HG02870 (cell line): ENCODE measurements at regions not wholly inside any gene's neighbourhood (a gene's known extent, or its start where the extent isn't known, plus 50 kb on each side); places are given as distances from the start of the nearest gene placed in this dataset.
"Not testable (repeated sequence)": the region's sequence is repeated elsewhere in the genome, so short reads cannot be mapped to it uniquely, and the experiment has no call there.

Experiments
- ATAC-seq: cut with Tn5 transposase; IDR thresholded peaks from one replicate; pipeline ENCODE4 v1.9.1; 2021; ENCODE audit warnings: mild to moderate bottlenecking, moderate library complexity; ENCODE audit not compliant: unreplicated experiment

- ATAC-seq = no peak
Observed at GRCh38 chr3:16768014-16768413, 116.7 kb upstream of the PLCL2 start.

GRCh38 chr3:16768956-16769355 is 115.8 kb upstream of the PLCL2 start:
- no peak for ATAC-seq

- no peak for ATAC-seq
Observed at GRCh38 chr3:16769525-16769924, 115.2 kb upstream of the PLCL2 start.

- ATAC-seq = no peak
Observed at GRCh38 chr3:16770021-16770420, 114.7 kb upstream of the PLCL2 start.

GRCh38 chr3:16770792-16771191 is 114.0 kb upstream of the PLCL2 start:
- no peak for ATAC-seq

GRCh38 chr3:16773594-16773993 is 111.2 kb upstream of the PLCL2 start:
- not testable (repeated sequence) for ATAC-seq

GRCh38 chr3:16774536-16774935 is 110.2 kb upstream of the PLCL2 start:
- not testable (repeated sequence) for ATAC-seq

DNA sequence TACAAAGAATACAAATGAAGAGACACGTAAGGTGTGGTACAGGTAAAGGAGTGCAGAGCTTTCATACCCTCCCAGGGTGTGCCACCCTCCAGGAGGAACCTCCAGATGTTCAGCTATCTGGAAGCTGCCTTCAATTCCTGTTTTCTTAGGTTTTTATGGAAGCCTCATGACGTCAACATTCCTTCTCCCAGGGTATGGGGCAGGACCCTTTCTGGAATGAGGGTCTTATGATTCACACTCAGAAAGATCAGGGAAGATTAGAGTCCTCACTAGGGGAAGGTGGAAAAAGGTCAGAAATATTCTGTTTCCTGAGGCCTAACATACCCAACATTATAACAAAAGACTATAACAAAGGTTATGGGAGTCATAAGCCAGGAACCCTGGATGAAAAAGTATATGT is 99.8 kb upstream of the PLCL2 start:
- no peak for ATAC-seq

DNA sequence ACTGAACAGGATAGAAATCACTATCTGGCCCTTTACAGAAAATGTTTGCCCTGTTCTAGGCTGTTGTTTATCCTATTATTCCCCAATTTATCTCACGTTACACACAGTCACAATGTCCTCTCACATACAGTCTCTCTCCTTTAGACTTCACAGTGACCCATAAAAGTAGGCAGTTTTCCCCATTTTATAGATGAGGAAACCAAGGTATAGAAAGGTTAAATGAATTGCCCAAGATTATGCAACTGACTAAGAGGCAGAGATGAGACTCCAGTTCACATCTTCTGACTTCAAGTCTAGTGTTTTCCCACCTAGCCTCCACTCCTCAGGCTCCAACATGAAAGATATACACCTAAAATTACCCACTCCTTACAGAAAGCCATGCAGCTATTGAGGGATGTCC is 99.3 kb upstream of the PLCL2 start:
- no peak for ATAC-seq

GRCh38 chr3:16788440-16789056 is 96.2 kb upstream of the PLCL2 start:
- no peak for ATAC-seq

DNA sequence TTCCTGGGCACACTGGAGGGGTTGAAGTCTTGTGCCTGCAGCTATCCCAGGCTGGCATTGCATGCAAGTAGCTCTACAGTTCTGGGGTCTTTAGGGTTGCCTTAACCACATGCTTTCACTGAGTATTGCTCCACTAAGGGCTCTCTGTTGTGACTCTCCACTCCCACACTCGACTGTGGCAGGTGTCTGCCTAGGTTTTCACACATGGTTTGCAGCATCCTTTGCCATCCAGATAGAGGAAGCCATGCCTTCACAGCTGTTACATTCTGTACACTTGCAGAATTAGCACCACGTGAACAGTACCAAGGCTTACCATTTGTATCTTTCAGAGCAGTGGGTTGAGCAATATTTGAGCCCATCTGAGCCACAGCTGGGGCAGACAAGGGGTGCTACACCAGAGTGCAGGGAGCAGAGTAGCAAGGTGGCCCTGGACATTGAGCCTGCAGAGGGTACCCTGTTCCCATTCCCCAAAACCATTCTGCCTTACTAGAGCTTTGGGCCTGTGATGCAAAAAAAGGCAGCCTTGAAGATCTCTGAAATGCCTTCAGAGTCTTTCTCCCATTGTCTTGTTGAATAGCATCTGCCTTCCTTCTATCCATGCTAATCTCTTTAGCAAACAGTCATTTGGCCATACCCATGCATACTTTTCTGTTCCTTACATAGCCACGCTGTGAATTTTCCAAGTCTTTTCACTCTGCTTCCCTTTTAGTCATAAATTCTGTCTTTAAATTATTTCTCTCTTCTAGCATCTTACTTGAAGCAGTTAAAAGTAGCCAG is 95.2 kb upstream of the PLCL2 start:
- ATAC-seq = no peak

DNA sequence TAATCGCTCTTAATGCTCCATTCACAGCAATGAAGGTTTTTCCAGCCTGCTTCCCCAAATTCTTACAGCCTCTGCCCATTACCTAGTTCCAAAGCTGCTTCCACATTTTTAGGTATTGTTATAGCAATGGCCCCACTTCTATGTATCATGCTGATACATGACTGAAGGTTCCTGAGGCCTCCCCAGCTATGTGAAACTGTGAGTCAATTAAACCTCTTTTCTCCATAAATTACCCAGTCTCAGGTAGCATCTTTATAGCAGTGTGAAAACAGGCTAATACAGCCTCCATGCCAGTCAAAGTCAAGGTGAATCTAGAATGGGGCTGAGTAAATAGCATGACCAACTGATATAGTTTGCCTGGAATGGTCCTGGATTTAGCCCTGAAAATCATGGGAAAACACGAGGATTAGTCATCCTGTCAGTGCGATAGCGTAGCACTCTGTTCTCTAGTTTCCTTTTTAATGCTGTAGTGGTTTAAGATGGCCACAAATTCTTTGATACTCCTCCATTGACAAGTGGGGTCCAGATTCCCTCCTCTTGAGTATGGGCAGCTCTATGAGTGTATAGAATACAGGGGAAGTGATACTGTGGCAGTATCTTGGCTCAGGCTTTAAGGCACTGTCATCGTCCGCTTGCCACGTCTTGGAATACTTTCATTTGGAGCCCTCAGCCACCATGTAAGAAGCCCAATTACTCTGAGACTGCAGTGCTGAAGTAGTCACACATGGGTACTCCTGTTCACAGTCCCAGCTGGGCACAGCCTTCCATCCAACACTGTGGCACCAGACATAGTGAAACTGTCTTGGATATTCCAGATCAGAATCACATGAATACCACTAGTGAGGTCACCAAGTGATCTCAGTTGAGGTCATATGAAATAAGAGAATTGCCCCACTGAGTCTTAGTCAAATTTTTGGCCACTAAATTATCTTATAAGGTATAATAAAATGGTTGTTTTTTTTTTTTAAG is 94.0 kb upstream of the PLCL2 start:
- no peak for ATAC-seq

GRCh38 chr3:16793321-16793720 is 91.4 kb upstream of the PLCL2 start:
- no peak for ATAC-seq

DNA sequence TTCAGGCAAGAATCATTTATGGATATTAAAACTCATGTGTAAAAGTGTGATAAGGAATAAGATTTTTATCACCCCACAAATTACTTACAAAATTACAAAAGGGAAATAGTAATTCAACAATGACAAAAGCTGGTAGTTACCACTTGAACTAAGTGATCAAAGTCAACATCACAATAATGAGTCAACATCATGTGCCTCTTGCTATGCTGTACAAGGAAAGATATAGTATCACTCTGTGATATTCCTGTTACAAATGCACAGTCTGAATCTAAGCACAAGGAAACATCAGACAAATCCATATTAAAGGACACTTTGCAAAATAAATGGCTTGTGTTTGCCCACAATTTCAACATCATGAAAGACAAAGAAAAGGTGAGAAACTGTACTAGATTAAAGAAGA is 90.5 kb upstream of the PLCL2 start:
- no peak for ATAC-seq

GRCh38 chr3:16795581-16795980 is 89.2 kb upstream of the PLCL2 start:
- no peak for ATAC-seq

- no peak for ATAC-seq
Observed at GRCh38 chr3:16797831-16798230, 86.9 kb upstream of the PLCL2 start.

- ATAC-seq = no peak
Observed at GRCh38 chr3:16798738-16799137, 86.0 kb upstream of the PLCL2 start.

- ATAC-seq = no peak
Observed at GRCh38 chr3:16800361-16800760, 84.4 kb upstream of the PLCL2 start.

DNA sequence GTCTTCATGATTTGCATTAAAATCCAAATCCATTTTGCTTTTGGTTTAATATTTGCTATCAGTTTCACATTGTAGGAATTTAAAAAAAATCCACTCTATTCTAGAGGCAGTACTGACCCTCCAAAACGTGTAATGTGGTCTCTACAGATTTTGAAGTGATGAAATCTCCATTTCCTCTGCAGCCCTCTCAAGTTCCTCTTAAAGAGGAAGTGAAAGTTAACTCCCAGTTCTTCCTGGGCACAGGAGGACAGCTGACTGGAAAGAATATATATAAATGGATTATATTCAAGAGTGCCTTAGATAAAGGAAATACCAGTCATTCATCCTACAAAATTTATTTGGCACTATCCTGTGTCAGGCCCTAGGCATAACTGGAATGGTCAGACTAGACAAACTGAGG is 83.5 kb upstream of the PLCL2 start:
- ATAC-seq = no peak

- no peak for ATAC-seq
Observed at GRCh38 chr3:16801698-16802097, 83.1 kb upstream of the PLCL2 start.

DNA sequence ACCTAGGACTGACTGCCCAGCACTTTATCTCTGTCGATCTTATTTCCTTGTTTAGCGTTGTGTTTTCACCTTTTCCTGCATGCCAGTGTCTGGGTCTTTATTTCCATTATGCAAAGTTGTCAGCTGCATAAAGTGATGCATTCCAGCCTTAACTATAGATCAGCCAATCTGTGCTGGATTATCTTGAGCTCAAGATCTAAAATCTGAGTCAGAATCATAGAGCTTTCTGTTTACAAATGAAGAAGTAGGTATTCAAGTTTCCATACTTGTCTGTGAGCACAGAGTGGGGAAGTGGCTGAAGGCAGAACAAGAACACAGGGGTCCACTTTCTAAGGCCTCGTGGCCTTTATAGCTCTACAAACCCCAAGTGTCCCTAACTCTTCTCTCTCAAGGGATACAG is 82.4 kb upstream of the PLCL2 start:
- peak; percentile 80 for ATAC-seq

- ATAC-seq = no peak
Observed at GRCh38 chr3:16803019-16803418, 81.7 kb upstream of the PLCL2 start.
